ENCODE measurements at regions not wholly inside any gene's neighbourhood (a gene's known extent, or its start where the extent isn't known, plus 50 kb on each side); places are given as distances from the start of the nearest gene placed in this dataset.
A peak's percentile ranks its signal among the peaks of the same experiment; 100 is the strongest.

- H3K36me3 Mint-ChIP-seq (ENCODE audit: low read depth, unreplicated experiment), result no peaks in the 10 kb centered on the region
- Histone ChIP-seq H3K4me1 (ENCODE audit: insufficient read depth, low read length) (peaks cover 10% of the 10 kb centered on the region), H3K27ac (ENCODE audit: low read depth, low read length) (no peak overlapping the region), H3K9me3 (ENCODE audit: insufficient read depth, low read depth, low read length) (no peaks in the 10 kb centered on the region), H3K9ac (ENCODE audit: low read length) (no peak overlapping the region), H3K36me3 (ENCODE audit: insufficient read depth, low read length) (no peaks in the 10 kb centered on the region), H3K79me2 (ENCODE audit: insufficient read depth, low read length) (no peaks in the 10 kb centered on the region), H4K20me1 (ENCODE audit: insufficient read depth, low read length) (no peaks in the 10 kb centered on the region), H3K4me3 (ENCODE audit: insufficient read depth, low read depth, low read length) (no peak overlapping the region), H3K27me3 (ENCODE audit: insufficient read depth, low read length) (no peaks in the 10 kb centered on the region), H3K4me2 (ENCODE audit: low read length) (peak overlapping the region; percentile 1), H2AFZ (ENCODE audit: low read depth, low read length) (peak overlapping the region; percentile 33)
- no peaks in the 10 kb centered on the region for H3K9me3 Mint-ChIP-seq (ENCODE audit: unreplicated experiment)
- DNase-seq (ENCODE audit: low read depth), result peak; percentile 85
- H3K27ac Mint-ChIP-seq (ENCODE audit: unreplicated experiment), result no peak overlapping the region
- FAIRE-seq, result peak; percentile 80
- H3K27me3 Mint-ChIP-seq (ENCODE audit: low read depth, unreplicated experiment), result no peaks in the 10 kb centered on the region
- no peak overlapping the region for H3K4me3 Mint-ChIP-seq (ENCODE audit: unreplicated experiment)
- H3K4me1 Mint-ChIP-seq (ENCODE audit: low read depth, unreplicated experiment), result peaks cover 11% of the 10 kb centered on the region
- no peak for TF ChIP-seq CTCF (IDR thresholded peaks at IDR 0.05; ENCODE audit: insufficient read depth, low read depth, low read length)
- no peak for TF ChIP-seq EZH2 (IDR thresholded peaks at IDR 0.05; ENCODE audit: insufficient read depth, low read length)
Observed at GRCh38 chr12:84793558-84794367, 118.8 kb downstream of the SLC6A15 start.

DNA sequence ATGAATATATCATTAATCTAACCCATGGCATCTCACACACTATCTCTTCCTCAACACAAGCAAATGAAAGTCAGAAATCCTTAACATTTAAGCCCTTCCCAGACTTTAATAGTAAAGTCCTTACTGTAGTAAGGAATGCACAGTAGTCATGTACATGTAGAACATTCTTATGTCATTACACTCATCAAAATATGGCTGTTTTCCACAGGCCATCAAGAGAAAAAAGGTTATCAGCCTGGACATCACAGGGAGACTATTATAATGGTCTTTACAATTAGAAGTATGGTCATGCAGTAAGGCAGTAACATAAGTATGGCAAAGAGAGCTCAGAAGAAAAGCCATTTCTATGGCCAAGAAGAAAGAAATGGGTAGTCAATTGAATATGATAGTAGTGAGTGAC lies 121.2 kb downstream of the SLC6A15 start:
- Mint-ChIP-seq H3K9me3 (ENCODE audit: unreplicated experiment) (no peaks in the 10 kb centered on the region), H3K36me3 (ENCODE audit: low read depth, unreplicated experiment) (no peaks in the 10 kb centered on the region), H3K4me3 (ENCODE audit: unreplicated experiment) (no peak overlapping the region), H3K27ac (ENCODE audit: unreplicated experiment) (no peak overlapping the region), H3K27me3 (ENCODE audit: low read depth, unreplicated experiment) (no peaks in the 10 kb centered on the region), H3K4me1 (ENCODE audit: low read depth, unreplicated experiment) (peaks cover 11% of the 10 kb centered on the region)
- H3K4me3 ChIP-seq (ENCODE audit: insufficient read depth, low read depth, low read length), result no peak overlapping the region
- H3K36me3 ChIP-seq (ENCODE audit: insufficient read depth, low read length), result no peaks in the 10 kb centered on the region
- H4K20me1 ChIP-seq (ENCODE audit: insufficient read depth, low read length), result no peaks in the 10 kb centered on the region
- DNase-seq (ENCODE audit: low read depth) (no peak), FAIRE-seq (peak; percentile 47)
- H3K27me3 ChIP-seq (ENCODE audit: insufficient read depth, low read length), result no peaks in the 10 kb centered on the region
- no peak overlapping the region for H3K27ac ChIP-seq (ENCODE audit: low read depth, low read length)
- no peaks in the 10 kb centered on the region for H3K9me3 ChIP-seq (ENCODE audit: insufficient read depth, low read depth, low read length)
- H3K79me2 ChIP-seq (ENCODE audit: insufficient read depth, low read length), result no peaks in the 10 kb centered on the region
- no peak overlapping the region for H3K9ac ChIP-seq (ENCODE audit: low read length)
- TF ChIP-seq CTCF (IDR thresholded peaks at IDR 0.05; ENCODE audit: insufficient read depth, low read depth, low read length) (no peak), EZH2 (IDR thresholded peaks at IDR 0.05; ENCODE audit: insufficient read depth, low read length) (no peak)
- H2AFZ ChIP-seq (ENCODE audit: low read depth, low read length), result no peak overlapping the region
- no peak overlapping the region for H3K4me2 ChIP-seq (ENCODE audit: low read length)
- H3K4me1 ChIP-seq (ENCODE audit: insufficient read depth, low read length), result peaks cover 10% of the 10 kb centered on the region

DNA sequence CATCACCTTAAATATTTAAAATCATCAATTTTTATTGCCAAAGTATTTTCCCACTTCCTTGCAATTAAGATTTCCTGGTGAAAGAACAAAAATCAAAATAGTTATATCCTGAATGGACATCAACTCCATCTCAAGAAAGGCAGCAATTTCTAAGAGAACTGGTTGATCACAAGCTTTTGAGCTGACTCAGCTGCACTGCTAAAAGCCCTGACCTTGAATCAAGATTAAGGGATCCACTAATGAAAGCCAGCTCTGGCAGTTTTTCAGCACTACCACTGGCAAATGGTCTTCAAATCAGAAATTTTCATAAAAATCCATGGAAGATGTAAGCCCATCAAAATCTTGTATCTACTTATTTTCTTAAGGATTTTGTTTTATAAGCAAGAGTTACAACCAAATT lies 123.4 kb downstream of the SLC6A15 start:
- Histone ChIP-seq H3K4me3 (ENCODE audit: insufficient read depth, low read depth, low read length) (no peak overlapping the region), H3K9me3 (ENCODE audit: insufficient read depth, low read depth, low read length) (no peaks in the 10 kb centered on the region), H4K20me1 (ENCODE audit: insufficient read depth, low read length) (no peaks in the 10 kb centered on the region), H3K27ac (ENCODE audit: low read depth, low read length) (no peak overlapping the region), H3K36me3 (ENCODE audit: insufficient read depth, low read length) (no peaks in the 10 kb centered on the region), H3K4me2 (ENCODE audit: low read length) (no peak overlapping the region), H3K79me2 (ENCODE audit: insufficient read depth, low read length) (no peaks in the 10 kb centered on the region), H3K9ac (ENCODE audit: low read length) (no peak overlapping the region), H3K27me3 (ENCODE audit: insufficient read depth, low read length) (no peaks in the 10 kb centered on the region), H3K4me1 (ENCODE audit: insufficient read depth, low read length) (peaks cover 10% of the 10 kb centered on the region), H2AFZ (ENCODE audit: low read depth, low read length) (no peak overlapping the region)
- TF ChIP-seq CTCF (IDR thresholded peaks at IDR 0.05; ENCODE audit: insufficient read depth, low read depth, low read length) (no peak), EZH2 (IDR thresholded peaks at IDR 0.05; ENCODE audit: insufficient read depth, low read length) (no peak)
- Mint-ChIP-seq H3K36me3 (ENCODE audit: low read depth, unreplicated experiment) (no peaks in the 10 kb centered on the region), H3K9me3 (ENCODE audit: unreplicated experiment) (no peaks in the 10 kb centered on the region), H3K27ac (ENCODE audit: unreplicated experiment) (no peak overlapping the region), H3K27me3 (ENCODE audit: low read depth, unreplicated experiment) (no peaks in the 10 kb centered on the region), H3K4me3 (ENCODE audit: unreplicated experiment) (no peak overlapping the region), H3K4me1 (ENCODE audit: low read depth, unreplicated experiment) (peaks cover 10% of the 10 kb centered on the region)
- no peak for FAIRE-seq
- DNase-seq (ENCODE audit: low read depth), result no peak

Data from astrocyte (in vitro differentiated cells and primary cell).